Stomach (tissue), 8 donors: ENCODE measurements at regions not wholly inside any gene's neighbourhood (a gene's known extent, or its start where the extent isn't known, plus 50 kb on each side); places are given as distances from the start of the nearest gene placed in this dataset.

ENCODE experiments used
- DNase-seq, 2 donors: peaks; one replicate each; pipeline versions ENCODE4 v3.0.0 to v3.0.0-alpha.2; 2013 to 2019
- H3K27ac ChIP-seq, 5 donors: fragments of 200-600 bp in 4 of 5; sonication (generic) in 4 of 5; one replicate each; pipeline ENCODE4 v1.5.1; 2013 to 2019; ENCODE audit warnings: mild to moderate bottlenecking in 1 of 5, moderate library complexity in 1 of 5
- H3K27me3 ChIP-seq, 3 donors: fragments of 200-600 bp; sonication (generic); one replicate each; pipeline ENCODE4 v1.5.1; 2017 to 2019; ENCODE audit warnings: mixed run types in 1 of 3
- H3K36me3 ChIP-seq, 4 donors: fragments of 200-600 bp; sonication (generic); 1 replicate in 3 of 4; 2 replicates in 1 of 4; pipeline ENCODE4 v1.5.1; 2016 to 2019
- H3K4me1 ChIP-seq, 4 donors: fragments of 200-600 bp; sonication (generic); one replicate each; pipeline ENCODE4 v1.5.1; 2016 to 2019
- H3K4me3 ChIP-seq, 4 donors: fragments of 200-600 bp; sonication (generic) in 3 of 4; one replicate each; pipeline ENCODE4 v1.5.1; 2016 to 2019; ENCODE audit warnings: mild to moderate bottlenecking in 1 of 4
- H3K9me3 ChIP-seq, 4 donors: fragments of 200-600 bp; sonication (generic); one replicate each; pipeline ENCODE4 v1.5.1; 2016 to 2019
- EP300 ChIP-seq: sonication (generic); formaldehyde crosslinking; IDR thresholded peaks from one replicate; pipeline ENCODE4 v1.6.1; 2017; ENCODE audit warnings: antibody characterized with exemption
- POLR2A ChIP-seq, 4 donors: fragments of 450-650 bp; IDR thresholded peaks; one replicate each; pipeline ENCODE4 v1.6.1; 2016; ENCODE audit warnings: antibody characterized with exemption in 4 of 4, control low read depth in 2 of 4, mild to moderate bottlenecking in 1 of 4, moderate library complexity in 1 of 4
- POLR2AphosphoS5 ChIP-seq, 3 donors: sonication (generic); formaldehyde crosslinking; IDR thresholded peaks; one replicate each; pipeline ENCODE4 v1.6.1; 2016; ENCODE audit warnings: antibody characterized with exemption in 3 of 3
- WGBS, 5 donors: extraction: QIAGEN DNeasy Blood & Tissue Kit in 3 of 5; methylation state at CpG; one replicate each; pipeline versions ENCODE4 v1.1.5 to v1.1.7; 2013 to 2018; 5-methylcytosine and 5-hydroxymethylcytosine counted together
- intact Hi-C: fragments of 100-400 bp; cut with DNase I; formaldehyde crosslinking; loops from one replicate; pipeline ENCODE4 v1.15.1; 2023; ENCODE audit warnings: low total_unique reads
- TF ChIP-seq, protein P1 (sequence below), 7 experiments: fragments of 450-650 bp in 4 of 7; fragments of 200-600 bp in 3 of 7; sonication (generic) in 3 of 7; IDR thresholded peaks; one replicate each; pipeline ENCODE4 v1.5.1; 2016 to 2019; ENCODE audit warnings: antibody characterized with exemption in 7 of 7, control low read depth in 2 of 7, mild to moderate bottlenecking in 1 of 7
- donor health status: healthy with polysubstance abuse.
- donor health status: Bipolar disorder and iron deficiency.
- donor health status: healthy.

DNA sequence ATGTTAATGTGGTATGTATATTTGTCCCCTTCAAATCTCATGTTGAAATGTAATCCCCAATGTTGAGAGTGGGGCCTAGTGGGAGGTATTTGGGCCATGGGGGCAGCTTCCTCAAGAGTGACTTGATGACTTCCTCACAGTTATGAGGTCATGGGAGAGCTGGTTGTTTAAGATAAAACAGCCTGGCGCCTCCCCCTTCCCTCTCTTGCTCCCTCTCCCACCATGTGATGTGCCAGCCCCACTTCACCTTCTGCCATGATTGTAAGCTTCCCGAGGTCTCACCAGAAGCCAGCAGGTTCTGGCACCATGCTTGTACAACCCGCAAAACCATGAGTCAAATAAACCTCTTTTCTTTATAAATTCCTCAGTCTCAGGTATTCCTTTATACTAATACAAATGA, 258.3 kb upstream of the POU3F3 start:
- no peak overlapping the region for H3K27ac ChIP-seq
- intact Hi-C loops: no loop called here
- H3K4me1 ChIP-seq: no peaks in the 10 kb centered on the region
- H3K27me3 ChIP-seq: no peaks in the 10 kb centered on the region
- TF ChIP-seq POLR2A (IDR thresholded peaks at IDR 0.05) (no peak), EP300 (no peak), POLR2AphosphoS5 (IDR thresholded peaks at IDR 0.05) (no peak)
- TF ChIP-seq, protein P1, sequence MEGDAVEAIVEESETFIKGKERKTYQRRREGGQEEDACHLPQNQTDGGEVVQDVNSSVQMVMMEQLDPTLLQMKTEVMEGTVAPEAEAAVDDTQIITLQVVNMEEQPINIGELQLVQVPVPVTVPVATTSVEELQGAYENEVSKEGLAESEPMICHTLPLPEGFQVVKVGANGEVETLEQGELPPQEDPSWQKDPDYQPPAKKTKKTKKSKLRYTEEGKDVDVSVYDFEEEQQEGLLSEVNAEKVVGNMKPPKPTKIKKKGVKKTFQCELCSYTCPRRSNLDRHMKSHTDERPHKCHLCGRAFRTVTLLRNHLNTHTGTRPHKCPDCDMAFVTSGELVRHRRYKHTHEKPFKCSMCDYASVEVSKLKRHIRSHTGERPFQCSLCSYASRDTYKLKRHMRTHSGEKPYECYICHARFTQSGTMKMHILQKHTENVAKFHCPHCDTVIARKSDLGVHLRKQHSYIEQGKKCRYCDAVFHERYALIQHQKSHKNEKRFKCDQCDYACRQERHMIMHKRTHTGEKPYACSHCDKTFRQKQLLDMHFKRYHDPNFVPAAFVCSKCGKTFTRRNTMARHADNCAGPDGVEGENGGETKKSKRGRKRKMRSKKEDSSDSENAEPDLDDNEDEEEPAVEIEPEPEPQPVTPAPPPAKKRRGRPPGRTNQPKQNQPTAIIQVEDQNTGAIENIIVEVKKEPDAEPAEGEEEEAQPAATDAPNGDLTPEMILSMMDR (IDR thresholded peaks at IDR 0.05): no peak
- H3K9me3 ChIP-seq: peaks cover 5 to 33% (median 28%) of the 10 kb centered on the region in 4 donors
- DNase-seq: no peak
- no peak overlapping the region for H3K4me3 ChIP-seq
- 90 to 93% (median 92%) methylated on average over 3 of the region's 3 CpGs for WGBS, 5 donors
- no peaks in the 10 kb centered on the region for H3K36me3 ChIP-seq

DNA sequence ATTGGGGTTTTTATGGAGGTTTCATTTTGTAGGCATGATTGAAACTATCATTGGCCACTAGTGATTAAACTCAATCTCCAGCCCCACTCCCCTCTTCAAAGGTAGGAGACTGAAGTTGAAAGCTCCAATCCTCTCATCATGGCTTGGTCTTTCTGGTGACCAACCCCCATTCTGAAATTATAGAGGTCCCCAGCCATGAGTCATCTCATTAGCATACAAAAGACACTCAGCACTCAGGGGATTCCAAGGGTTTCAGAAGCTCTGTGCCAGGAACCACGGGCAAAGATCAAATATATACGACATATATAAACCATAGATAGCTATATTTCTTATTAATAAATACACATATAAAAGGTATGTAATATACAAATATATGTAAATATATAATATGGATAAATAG, 256.0 kb upstream of the POU3F3 start:
- WGBS, 5 donors: 79 to 96% (median 85%) methylated on average over 2 of the region's 2 CpGs
- Histone ChIP-seq H3K4me1 (no peaks in the 10 kb centered on the region), H3K27ac (no peak overlapping the region), H3K36me3 (no peaks in the 10 kb centered on the region), H3K9me3 (peaks cover 0 to 17% (median 8%) of the 10 kb centered on the region in 4 donors), H3K27me3 (no peaks in the 10 kb centered on the region), H3K4me3 (no peak overlapping the region)
- intact Hi-C loops: no loop called here
- no peak for TF ChIP-seq POLR2A (IDR thresholded peaks at IDR 0.05)
- TF ChIP-seq EP300: no peak
- no peak for TF ChIP-seq POLR2AphosphoS5 (IDR thresholded peaks at IDR 0.05)
- TF ChIP-seq, protein P1 (IDR thresholded peaks at IDR 0.05): no peak
- DNase-seq: no peak

- H3K4me1 ChIP-seq: no peaks in the 10 kb centered on the region
- H3K4me3 ChIP-seq: no peak overlapping the region
- no peak overlapping the region for H3K27ac ChIP-seq
- no peaks in the 10 kb centered on the region for H3K27me3 ChIP-seq
- 87 to 95% (median 92%) methylated on average over 6 of the region's 6 CpGs for WGBS, 5 donors
- intact Hi-C loops: no loop called here
- H3K9me3 ChIP-seq: peaks cover 0 to 17% (median 8%) of the 10 kb centered on the region in 4 donors
- DNase-seq: no peak
- no peak for TF ChIP-seq EP300
- no peak for TF ChIP-seq POLR2AphosphoS5 (IDR thresholded peaks at IDR 0.05)
- TF ChIP-seq, protein P1 (IDR thresholded peaks at IDR 0.05): no peak
- TF ChIP-seq POLR2A (IDR thresholded peaks at IDR 0.05): no peak
- H3K36me3 ChIP-seq: no peaks in the 10 kb centered on the region
Observed at GRCh38 chr2:104598636-104599035, 255.3 kb upstream of the POU3F3 start.

GRCh38 chr2:104599787-104600510, 254.0 kb upstream of the POU3F3 start:
- H3K27me3 ChIP-seq: no peaks in the 10 kb centered on the region
- no peak overlapping the region for H3K4me3 ChIP-seq
- no peaks in the 10 kb centered on the region for H3K4me1 ChIP-seq
- TF ChIP-seq, protein P1 (IDR thresholded peaks at IDR 0.05): no peak
- no peak for TF ChIP-seq EP300
- no peak for TF ChIP-seq POLR2A (IDR thresholded peaks at IDR 0.05)
- TF ChIP-seq POLR2AphosphoS5 (IDR thresholded peaks at IDR 0.05): no peak
- intact Hi-C loops: no loop called here
- DNase-seq: no peak
- no peaks in the 10 kb centered on the region for H3K36me3 ChIP-seq
- WGBS, 5 donors: 75 to 92% (median 86%) methylated on average over 2 of the region's 2 CpGs
- H3K9me3 ChIP-seq: peaks cover 0 to 26% (median 11%) of the 10 kb centered on the region in 4 donors
- no peak overlapping the region for H3K27ac ChIP-seq
